Amygdala (tissue), 56 donors: ENCODE measurements at regions not wholly inside any gene's neighbourhood (a gene's known extent, or its start where the extent isn't known, plus 50 kb on each side); places are given as distances from the start of the nearest gene placed in this dataset.
"Not testable (repeated sequence)": the region's sequence is repeated elsewhere in the genome, so short reads cannot be mapped to it uniquely, and the experiment has no call there.

Source experiments
- DNase-seq, 56 donors: peaks; one replicate each; lab custom pipeline; 2025; lab: John Stamatoyannopoulos, UW

DNA sequence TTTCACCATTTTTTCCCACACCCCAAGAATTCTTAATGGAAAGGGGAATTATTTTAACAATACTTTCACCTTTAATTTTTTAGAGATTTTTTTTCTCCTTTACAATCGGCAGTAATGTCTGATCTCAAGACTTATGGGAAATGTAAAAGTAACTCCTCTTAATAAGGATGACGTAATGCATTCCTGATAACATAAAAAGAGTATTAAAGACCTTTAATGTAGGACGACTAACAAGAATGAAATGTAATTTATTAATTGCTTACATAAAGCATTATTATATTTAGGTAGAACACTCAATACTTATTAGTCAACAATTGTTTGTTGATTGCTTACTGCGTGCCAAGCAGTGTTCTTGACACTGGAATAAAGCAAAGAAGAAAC, 416.8 kb upstream of the NAALADL2 start:
- no peak for DNase-seq

DNA sequence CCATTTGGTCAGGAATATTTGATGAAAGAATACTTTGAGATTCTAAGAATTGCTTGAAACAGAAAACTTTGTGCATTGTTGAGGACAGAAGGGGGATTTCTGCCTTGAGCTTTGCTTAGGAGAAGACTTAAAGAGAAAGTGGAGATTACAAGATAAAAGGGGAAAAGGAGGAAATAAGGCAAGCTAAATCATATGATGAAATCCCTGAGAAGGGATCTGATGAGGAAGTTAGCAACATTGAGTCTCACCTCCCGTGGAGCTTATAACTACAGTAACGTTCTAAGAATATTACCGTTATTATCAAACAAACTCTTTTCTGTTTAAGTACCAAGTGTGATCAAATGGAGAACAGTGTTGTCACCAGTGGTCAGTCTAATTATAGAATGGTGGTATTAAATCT, 414.7 kb upstream of the NAALADL2 start:
- DNase-seq: no peak

DNA sequence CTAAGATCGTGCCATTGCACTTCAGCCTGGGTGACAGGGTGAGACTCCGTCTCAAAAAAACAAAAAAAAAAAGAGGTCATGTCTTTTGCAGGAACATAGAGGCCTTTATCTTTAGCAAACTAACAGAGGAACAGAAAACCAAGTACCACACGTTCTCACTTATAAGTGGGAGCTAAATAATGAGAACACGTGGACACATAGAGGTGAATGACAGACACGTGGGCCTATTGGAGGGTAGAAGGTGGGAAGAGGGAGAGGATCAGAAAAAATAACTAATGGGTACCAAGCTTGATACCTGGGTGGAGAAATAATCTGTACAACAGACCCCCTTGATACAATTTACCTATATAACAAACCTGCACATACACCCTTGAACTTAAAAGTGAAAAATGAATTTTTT, 401.4 kb upstream of the NAALADL2 start:
- no peak for DNase-seq

DNA sequence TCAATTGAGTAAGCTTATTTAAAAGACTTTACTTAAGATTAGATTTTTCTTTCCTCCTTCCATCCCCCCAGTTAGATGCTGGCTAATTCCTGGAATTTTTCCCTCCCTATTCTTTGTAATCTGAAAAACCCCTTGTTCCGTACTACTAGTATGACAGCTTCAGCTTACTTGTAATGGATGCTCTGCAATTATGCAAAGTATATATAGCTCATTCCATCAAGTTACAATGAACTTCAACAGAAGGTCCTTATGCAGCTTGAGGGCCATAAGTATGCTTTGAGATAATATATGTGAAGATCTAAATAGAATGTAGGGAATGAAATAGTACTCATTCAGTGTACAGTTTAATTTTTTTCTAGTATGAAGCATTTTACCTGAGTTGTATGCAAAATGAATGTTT, 398.3 kb upstream of the NAALADL2 start:
- no peak for DNase-seq

DNA sequence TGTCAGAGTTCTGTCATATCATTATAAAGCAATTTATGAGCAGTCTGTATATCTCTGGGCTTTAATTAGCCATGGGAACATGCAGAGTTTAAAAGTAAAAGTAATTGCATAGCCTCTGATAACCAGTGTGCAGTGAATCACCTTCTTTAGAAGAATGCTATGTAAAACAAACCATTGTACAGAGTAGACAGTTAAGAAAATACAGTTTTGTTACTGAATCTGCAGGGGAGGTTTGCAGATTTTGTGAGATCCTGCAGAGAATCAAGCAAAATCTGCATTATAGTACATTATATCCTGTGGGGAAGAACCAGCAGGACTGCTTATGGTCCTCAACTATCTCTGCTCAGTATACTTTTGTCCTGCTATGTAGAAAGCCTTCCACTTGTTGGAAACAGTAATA, 396.2 kb upstream of the NAALADL2 start:
- no peak for DNase-seq

DNA sequence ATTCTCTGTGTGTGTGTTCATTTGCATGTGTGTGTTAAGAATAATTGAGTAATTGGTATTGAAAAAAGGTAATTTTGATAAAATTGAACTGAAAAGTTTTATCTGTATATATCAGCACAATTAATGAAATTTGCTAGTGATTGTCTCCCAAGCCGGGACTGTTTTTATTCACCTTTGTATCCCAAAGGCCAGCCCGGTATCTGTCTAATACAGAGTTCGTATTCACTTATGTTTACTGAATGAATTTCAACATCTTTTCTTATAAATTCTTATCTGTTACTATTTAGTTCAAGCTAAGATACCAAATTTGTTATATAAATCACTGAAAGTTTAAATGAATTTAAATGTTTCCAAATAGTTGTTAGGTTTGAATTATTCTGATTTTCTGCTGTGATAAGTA, 394.0 kb upstream of the NAALADL2 start:
- DNase-seq: no peak

DNA sequence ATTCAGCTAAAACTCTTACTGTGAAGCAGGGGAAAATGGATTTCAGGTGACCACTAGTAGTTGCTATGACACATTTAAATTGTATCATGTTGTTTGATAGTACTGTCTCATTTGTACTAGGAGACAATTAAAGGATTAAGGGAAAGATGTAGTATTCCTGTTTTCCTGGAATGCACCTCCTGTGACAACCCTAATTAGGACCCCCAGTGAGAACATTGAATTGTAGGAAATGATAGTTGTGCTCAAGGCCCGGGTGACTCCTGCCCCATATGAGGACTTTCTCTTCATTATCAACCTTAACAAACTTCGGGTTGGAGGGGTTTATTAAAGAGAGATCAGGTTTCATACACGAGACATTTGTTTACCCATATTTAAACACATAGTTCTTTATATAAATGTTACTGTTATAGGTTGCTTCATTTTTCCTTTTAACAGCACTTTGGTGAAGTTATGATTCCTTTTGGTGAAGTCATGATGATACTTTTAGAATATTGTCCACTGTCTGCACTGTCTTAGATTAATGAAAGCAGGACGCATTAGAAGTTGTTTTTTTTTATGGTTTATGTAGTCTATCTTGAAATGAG, 392.6 kb upstream of the NAALADL2 start:
- DNase-seq: no peak

DNA sequence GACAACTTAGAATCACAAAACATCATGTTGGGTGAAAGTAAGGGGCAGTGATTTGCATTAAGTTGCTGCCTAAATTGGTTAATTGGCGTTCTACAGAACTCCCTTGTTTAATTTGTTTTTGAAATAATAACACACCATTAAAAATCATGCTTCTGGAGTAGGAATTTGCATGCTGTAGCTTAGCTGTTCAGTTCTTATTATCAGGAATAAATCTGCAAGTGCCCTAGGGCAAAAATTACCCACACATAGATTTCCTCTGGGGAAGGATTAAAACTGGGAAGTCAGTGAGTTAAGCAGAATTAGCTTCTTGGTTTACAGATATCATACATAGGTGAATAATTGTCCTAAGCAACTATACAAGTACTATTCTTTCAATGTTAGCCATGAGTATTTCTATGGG, 381.6 kb upstream of the NAALADL2 start:
- DNase-seq: no peak

DNA sequence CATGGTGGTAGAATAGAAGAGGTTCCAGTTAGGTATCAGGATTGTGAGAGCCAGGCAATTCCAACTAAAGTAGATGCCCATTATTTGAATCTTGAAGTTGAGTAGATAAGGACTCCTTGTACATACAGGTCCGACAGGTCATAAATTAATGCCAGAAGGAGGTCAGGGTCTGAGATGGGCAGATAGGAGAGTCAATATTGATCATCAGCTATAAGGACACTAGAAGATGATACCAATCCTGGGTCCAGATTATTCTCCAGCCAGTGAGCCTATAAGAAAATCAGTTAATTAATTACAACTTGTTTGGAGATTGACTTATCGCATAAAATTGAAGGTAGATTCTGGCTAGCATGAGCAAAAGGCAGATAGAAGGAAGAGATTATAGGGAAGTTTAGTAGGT, 378.4 kb upstream of the NAALADL2 start:
- no peak for DNase-seq

DNA sequence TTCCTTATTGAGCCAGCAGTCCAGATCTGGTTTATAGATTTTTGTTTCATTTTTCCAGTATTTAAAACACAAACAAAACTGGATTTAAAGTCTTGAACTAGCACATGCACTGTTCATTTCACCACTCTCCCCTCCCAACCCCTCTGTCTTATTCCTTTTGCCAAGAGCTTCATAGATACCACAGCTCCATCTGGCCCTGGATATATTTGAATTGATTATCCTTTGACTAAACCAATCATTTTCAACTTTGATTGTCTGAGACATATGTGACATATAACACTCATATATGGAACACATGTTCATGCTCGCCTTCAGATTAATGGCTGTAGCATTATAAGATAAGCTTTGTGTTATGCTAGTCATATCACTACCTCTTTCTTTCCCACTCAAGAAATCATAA, 376.6 kb upstream of the NAALADL2 start:
- no peak for DNase-seq

DNA sequence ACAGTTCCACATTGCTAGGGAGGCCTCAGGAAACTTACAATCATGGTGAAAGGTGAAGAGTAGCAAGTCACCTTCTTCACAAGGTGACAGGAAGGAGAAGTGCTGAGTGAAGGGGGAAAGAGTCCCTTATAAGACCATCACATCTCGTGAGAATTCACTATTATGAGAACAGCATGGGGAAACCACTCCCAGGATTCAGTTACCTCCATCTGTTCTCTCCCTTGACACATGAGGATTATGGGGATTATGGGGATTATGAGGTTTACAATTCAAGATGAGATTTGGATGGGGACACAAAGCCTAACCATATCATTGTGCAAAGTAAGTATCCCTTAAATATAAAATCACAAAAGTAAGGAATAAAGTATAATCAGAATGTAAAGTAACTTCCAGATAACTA, 375.9 kb upstream of the NAALADL2 start:
- no peak for DNase-seq

DNA sequence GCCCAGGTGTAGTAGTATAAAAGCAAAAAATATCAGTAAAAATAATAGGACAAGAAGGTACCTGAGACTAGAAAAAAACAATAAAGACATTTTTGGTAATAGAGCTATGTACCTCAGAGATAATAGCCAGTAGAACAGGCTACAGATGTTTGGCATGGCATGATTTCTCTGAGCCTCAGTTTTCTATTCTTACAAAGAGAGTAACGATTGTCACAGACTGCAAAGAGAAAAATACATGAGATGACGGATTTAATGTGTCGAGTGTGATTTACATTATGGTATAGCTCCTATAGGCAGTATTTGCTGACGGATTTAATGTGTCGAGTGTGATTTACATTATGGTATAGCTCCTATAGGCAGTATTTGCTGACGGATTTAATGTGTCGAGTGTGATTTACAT, 375.3 kb upstream of the NAALADL2 start:
- DNase-seq: not testable (repeated sequence)

DNA sequence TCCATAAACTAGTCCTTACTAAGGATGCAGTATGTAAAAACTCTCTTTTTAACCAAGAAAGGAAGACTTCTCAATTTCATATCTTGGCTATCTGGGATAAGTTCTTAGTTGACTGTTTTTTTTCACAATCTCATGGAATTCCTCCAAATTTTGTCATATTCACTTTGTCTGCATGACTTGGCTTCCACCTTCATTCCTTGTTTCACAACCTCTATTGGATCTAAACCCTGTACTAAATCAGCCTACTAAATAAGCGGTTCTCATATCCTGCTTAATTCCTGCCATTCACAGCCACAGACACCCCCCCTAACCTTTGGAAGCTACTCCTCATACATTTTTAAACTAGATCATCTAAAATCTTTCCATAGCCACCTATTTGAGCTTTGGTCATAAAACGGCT, 370.6 kb upstream of the NAALADL2 start:
- DNase-seq: no peak

DNA sequence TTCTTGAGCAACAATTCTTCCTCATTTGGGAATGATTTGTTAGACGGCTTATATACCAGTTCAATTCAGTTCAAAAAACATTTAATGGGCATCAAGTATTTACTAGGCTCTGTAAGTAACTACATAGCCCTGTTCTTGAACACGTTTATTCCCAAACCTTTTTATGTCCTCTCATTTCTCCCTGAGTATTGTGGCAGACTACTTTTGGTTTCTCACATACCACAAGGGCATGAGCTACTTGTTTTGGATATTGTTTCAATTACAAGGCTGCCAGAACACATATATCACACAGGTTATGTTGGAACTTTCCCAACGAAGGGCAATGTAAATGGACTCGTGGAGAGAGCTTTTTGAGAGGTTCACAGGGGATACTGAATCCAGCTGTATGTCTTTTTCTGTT, 363.8 kb upstream of the NAALADL2 start:
- DNase-seq: no peak

DNA sequence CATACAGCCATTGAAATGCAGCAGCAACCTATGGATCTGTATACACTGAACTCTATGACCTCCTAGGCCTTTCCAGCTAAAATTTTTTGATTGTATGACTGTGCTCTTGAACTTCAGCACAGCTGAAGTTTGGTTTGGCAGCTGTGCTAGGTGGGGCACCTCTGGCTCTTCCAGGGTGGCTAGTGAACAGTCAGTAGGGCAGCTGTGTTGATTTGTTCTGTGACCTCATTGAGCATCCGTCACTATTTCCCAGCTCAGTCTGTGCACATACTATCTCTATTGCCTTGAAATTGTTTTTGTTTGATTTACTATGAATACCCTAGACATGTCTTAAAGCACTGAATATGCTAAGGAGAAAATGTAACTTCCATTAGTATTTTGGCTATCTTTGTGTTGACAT, 363.2 kb upstream of the NAALADL2 start:
- no peak for DNase-seq

DNA sequence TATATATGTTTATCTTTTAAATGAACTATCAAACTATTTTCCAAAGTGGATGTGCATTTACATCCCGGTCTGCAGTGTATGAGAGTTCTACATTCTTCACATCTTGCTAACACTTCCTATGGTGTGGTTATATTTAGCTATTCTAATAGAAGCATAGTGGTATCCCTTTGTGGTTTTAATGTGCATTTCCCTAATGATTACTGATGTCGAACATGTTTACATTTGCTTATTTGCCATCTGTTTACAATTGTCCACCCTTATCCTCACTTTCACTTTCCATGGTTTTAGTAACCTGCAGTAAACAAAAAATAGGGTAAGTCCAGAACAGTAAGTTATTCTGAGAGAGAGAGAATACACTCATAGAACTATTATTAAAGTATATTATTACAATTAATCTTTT, 360.5 kb upstream of the NAALADL2 start:
- no peak for DNase-seq

DNA sequence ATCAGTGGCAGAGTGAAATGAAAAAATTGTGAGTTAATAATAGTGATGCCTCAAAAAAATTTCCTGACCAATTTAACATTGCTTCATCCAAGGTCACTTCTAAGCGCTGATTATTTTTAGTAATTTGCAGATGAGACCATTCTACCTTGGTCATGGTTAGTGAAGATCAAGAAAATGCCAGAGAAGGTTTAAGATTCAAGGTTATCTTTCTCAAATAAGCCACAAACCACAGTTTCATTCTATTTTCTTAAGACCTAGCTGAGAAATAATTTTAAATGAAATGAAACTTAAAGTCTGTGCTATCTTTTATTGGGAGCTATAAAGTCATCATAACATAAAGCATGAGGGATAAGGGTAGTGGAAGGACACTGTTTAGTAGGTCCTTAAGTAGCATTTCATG, 353.9 kb upstream of the NAALADL2 start:
- no peak for DNase-seq

DNA sequence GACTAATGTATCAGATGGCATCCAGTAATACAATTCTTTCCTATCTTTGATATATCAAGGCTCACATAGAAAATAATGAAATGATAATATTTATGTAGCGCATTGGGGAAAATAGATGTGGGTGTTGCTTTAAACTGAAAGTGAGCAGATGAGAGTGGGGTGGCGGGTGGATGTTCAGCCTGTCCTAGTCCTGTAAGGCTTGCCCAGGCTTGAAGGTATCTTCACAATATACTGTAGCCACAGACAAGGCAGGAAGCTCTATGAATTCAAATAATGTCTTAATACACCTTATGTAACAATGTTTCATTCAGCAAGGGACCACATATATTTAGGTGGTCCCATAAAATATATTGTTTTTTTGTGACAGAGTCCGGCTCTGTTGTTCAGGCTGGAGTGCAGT, 334.9 kb upstream of the NAALADL2 start:
- DNase-seq: no peak

DNA sequence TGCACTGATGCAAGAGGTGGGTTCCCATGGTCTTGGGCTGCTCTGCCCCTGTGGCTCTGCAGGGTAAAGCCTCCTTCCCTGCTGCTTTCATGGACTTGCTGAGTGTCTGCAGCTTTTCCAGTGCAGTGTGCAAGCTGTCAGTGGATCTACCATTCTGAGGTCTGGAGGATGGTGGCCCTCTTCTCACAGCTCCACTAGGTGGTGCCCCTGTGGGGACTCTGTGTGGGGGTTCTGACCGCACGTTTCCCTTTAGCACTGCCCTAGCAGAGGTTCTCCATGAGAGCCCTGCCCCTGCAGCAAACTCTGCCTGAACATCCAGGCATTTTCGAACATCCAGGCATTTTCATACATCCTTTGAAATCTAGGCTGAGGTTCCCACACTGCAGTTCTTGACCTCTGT, 329.8 kb upstream of the NAALADL2 start:
- DNase-seq: no peak

DNA sequence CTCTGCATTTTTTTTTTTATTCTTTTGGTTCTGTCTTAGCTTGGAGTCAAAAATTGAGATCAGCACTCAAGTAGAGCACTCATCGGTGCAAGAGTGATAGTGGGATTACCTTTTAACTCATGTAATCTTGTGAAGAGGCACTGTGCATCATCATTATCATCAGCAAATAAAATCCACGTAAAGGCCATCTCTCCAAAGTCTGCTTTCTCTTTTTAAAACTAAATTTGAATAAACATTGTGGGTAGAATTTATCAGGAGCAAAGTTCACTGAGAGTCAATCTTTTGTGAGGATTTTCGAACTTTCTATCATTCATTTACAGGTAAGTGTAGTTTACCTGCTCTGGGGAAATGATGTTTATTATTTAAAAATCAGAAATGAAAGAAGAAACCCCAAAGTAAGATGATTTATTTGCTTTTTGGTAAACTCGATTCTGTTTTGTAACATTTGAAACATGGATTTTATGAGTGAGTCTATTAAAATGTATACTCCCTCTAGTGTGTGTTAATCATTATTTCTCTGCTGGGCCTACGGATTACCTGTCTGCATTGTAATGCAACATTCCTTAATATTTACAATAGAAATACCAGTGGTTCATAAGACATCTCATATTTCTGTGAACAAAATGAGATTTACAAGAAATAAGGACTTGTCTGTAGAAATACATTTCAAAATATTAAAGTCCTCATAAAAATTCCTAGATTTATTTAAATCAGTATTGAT, 327.7 kb upstream of the NAALADL2 start:
- no peak for DNase-seq

DNA sequence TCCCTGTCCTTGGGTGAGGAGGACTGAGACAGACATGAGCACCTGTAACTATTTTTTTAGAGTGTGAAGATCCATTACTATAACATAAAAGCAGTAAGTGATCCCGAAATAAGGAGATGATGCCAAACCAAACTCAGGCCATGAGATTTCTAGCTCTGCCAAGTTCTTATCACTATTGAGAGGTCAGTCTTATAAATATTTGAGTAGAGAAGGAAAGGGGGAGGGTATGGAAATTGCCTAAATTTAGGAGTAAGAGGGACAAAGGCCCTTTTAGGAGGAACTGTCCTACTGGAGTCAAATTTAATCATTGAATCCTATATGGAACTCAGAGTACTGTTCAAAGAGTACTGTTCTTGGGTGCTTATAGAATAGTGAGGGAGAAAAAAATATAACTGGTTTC, 326.9 kb upstream of the NAALADL2 start:
- DNase-seq: no peak

DNA sequence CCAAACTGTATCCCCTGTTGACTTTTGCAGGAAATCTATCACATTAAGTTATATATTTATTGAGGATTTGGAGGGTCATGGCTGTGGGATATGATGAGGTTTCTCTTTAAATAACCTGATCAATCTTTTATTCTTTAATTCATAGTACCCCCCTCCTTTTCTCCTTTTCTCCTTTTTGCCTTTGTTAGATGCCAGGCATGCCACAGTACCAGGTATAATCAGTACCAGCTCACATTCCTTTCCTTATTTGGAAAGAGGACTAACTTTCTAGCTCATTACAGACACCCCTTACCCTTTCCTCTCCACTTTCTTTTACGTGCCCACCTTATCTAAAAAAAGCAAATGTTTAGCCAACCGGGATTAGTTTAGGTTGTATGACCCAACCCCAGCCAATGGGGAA, 326.4 kb upstream of the NAALADL2 start:
- no peak for DNase-seq

DNA sequence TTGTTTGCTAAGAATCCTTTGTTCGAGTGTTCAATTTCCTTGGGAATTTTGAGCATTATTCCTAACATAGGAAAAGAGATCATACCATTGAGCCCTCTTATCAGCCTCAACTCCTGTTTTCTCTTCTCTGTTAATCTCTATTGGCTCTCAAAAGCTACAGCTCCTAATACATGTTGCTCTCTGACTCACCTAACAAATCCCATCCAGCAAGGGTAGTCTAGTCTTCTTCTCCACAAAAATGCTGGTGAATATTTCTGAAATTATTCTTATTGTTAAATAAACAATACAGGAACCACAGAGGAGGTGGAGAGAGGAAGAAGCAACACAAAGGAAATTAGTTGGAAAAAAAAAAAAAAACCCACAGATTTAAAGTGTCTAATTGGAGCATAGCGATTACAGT, 325.8 kb upstream of the NAALADL2 start:
- DNase-seq: no peak
